ENCODE measurements at regions not wholly inside any gene's neighbourhood (a gene's known extent, or its start where the extent isn't known, plus 50 kb on each side); places are given as distances from the start of the nearest gene placed in this dataset.

- no peaks in the 10 kb centered on the region for H3K9me3 ChIP-seq (ENCODE audit: insufficient read depth, low read depth, low read length)
- H3K14ac ChIP-seq (ENCODE audit: low read length) = no peak overlapping the region
- H3K23ac ChIP-seq (ENCODE audit: low read length) = no peak overlapping the region
- H2AK5ac ChIP-seq (ENCODE audit: low read length) = no peak overlapping the region
- no peak overlapping the region for H2AFZ ChIP-seq (ENCODE audit: insufficient read depth, low read length, poor library complexity)
- H3K4me2 ChIP-seq (ENCODE audit: low read length) = no peak overlapping the region
- no peak overlapping the region for H3K18ac ChIP-seq (ENCODE audit: low read length)
- no peak for DNase-seq
- no peaks in the 10 kb centered on the region for H3K36me3 ChIP-seq (ENCODE audit: control insufficient read depth in 1 of 2, insufficient read depth in 2 of 2, low read length in 2 of 2)
- no peak overlapping the region for H4K8ac ChIP-seq (ENCODE audit: low read depth, low read length)
- H3K79me1 ChIP-seq (ENCODE audit: low read length) = no peaks in the 10 kb centered on the region
- no peak overlapping the region for H2BK12ac ChIP-seq (ENCODE audit: low read length)
- H3K27ac ChIP-seq (ENCODE audit: low read depth, low read length) = no peak overlapping the region
- no peaks in the 10 kb centered on the region for H3K4me1 ChIP-seq (ENCODE audit: control insufficient read depth in 1 of 2, insufficient read depth in 2 of 2, low read length in 2 of 2)
- H4K91ac ChIP-seq (ENCODE audit: low read depth, low read length) = no peak overlapping the region
- H3K27me3 ChIP-seq (ENCODE audit: insufficient read depth, low read length) = no peaks in the 10 kb centered on the region
- H4K12ac ChIP-seq (ENCODE audit: low read depth, low read length) = no peak overlapping the region
- no peak overlapping the region for H3K4ac ChIP-seq (ENCODE audit: low read depth, low read length)
- no peak overlapping the region for H3K4me3 ChIP-seq (ENCODE audit: low read depth, low read length)
- no peak overlapping the region for H2BK120ac ChIP-seq (ENCODE audit: insufficient read depth, low read length, poor library complexity)
- no CpG with 5 or more reads among the region's 7 CpGs for WGBS (ENCODE audit: extremely low coverage, insufficient coverage, insufficient read length)
- H3K79me2 ChIP-seq (ENCODE audit: control insufficient read depth, insufficient read depth, low read length, poor library complexity) = no peaks in the 10 kb centered on the region
- H2BK5ac ChIP-seq (ENCODE audit: low read depth, low read length, poor library complexity) = no peak overlapping the region
- no peak overlapping the region for H3K9ac ChIP-seq (ENCODE audit: low read length)
These were observed 139.5 kb downstream of the ZNF622 start for GRCh38 chr5:16326137-16326536.

- Histone ChIP-seq H3K9me3 (ENCODE audit: insufficient read depth, low read depth, low read length) (no peaks in the 10 kb centered on the region), H2BK5ac (ENCODE audit: low read depth, low read length, poor library complexity) (no peak overlapping the region), H2AK5ac (ENCODE audit: low read length) (no peak overlapping the region), H3K36me3 (ENCODE audit: control insufficient read depth in 1 of 2, insufficient read depth in 2 of 2, low read length in 2 of 2) (no peaks in the 10 kb centered on the region), H2AFZ (ENCODE audit: insufficient read depth, low read length, poor library complexity) (no peak overlapping the region), H3K27ac (ENCODE audit: low read depth, low read length) (no peak overlapping the region), H3K4me2 (ENCODE audit: low read length) (no peak overlapping the region), H2BK12ac (ENCODE audit: low read length) (no peak overlapping the region), H3K4me3 (ENCODE audit: low read depth, low read length) (no peak overlapping the region), H2BK120ac (ENCODE audit: insufficient read depth, low read length, poor library complexity) (no peak overlapping the region), H3K18ac (ENCODE audit: low read length) (no peak overlapping the region), H3K14ac (ENCODE audit: low read length) (no peak overlapping the region), H3K79me2 (ENCODE audit: control insufficient read depth, insufficient read depth, low read length, poor library complexity) (no peaks in the 10 kb centered on the region), H3K4ac (ENCODE audit: low read depth, low read length) (no peak overlapping the region), H4K12ac (ENCODE audit: low read depth, low read length) (no peak overlapping the region), H3K9ac (ENCODE audit: low read length) (no peak overlapping the region), H3K79me1 (ENCODE audit: low read length) (no peaks in the 10 kb centered on the region), H3K4me1 (ENCODE audit: control insufficient read depth in 1 of 2, insufficient read depth in 2 of 2, low read length in 2 of 2) (no peaks in the 10 kb centered on the region), H4K91ac (ENCODE audit: low read depth, low read length) (no peak overlapping the region), H3K27me3 (ENCODE audit: insufficient read depth, low read length) (no peaks in the 10 kb centered on the region), H4K8ac (ENCODE audit: low read depth, low read length) (no peak overlapping the region), H3K23ac (ENCODE audit: low read length) (no peak overlapping the region)
- WGBS (ENCODE audit: extremely low coverage, insufficient coverage, insufficient read length) = no CpG with 5 or more reads among the region's 1 CpG
- DNase-seq = no peak
These were observed 141.7 kb upstream of the MARCHF11 start for GRCh38 chr5:16321284-16321683.

- no peak overlapping the region for H3K9ac ChIP-seq (ENCODE audit: low read length)
- WGBS (ENCODE audit: extremely low coverage, insufficient coverage, insufficient read length) = no CpG with 5 or more reads among the region's 2 CpGs
These were observed 135.9 kb upstream of the MARCHF11 start for GRCh38 chr5:16315501-16315900.

GRCh38 chr5:16313761-16314160, 134.2 kb upstream of the MARCHF11 start:
- Histone ChIP-seq H4K8ac (ENCODE audit: low read depth, low read length) (no peak overlapping the region), H4K91ac (ENCODE audit: low read depth, low read length) (no peak overlapping the region), H2BK120ac (ENCODE audit: insufficient read depth, low read length, poor library complexity) (no peak overlapping the region), H3K18ac (ENCODE audit: low read length) (no peak overlapping the region), H3K4me3 (ENCODE audit: low read depth, low read length) (no peak overlapping the region), H3K36me3 (ENCODE audit: control insufficient read depth in 1 of 2, insufficient read depth in 2 of 2, low read length in 2 of 2) (no peaks in the 10 kb centered on the region), H3K79me1 (ENCODE audit: low read length) (no peaks in the 10 kb centered on the region), H2AK5ac (ENCODE audit: low read length) (no peak overlapping the region), H4K12ac (ENCODE audit: low read depth, low read length) (no peak overlapping the region), H2BK5ac (ENCODE audit: low read depth, low read length, poor library complexity) (no peak overlapping the region), H3K9ac (ENCODE audit: low read length) (no peak overlapping the region), H3K4me1 (ENCODE audit: control insufficient read depth in 1 of 2, insufficient read depth in 2 of 2, low read length in 2 of 2) (no peaks in the 10 kb centered on the region), H3K23ac (ENCODE audit: low read length) (no peak overlapping the region), H3K14ac (ENCODE audit: low read length) (no peak overlapping the region), H3K4ac (ENCODE audit: low read depth, low read length) (no peak overlapping the region), H3K27ac (ENCODE audit: low read depth, low read length) (no peak overlapping the region), H3K4me2 (ENCODE audit: low read length) (no peak overlapping the region), H3K9me3 (ENCODE audit: insufficient read depth, low read depth, low read length) (peaks cover 2% of the 10 kb centered on the region), H2BK12ac (ENCODE audit: low read length) (no peak overlapping the region), H3K27me3 (ENCODE audit: insufficient read depth, low read length) (no peaks in the 10 kb centered on the region), H3K79me2 (ENCODE audit: control insufficient read depth, insufficient read depth, low read length, poor library complexity) (no peaks in the 10 kb centered on the region), H2AFZ (ENCODE audit: insufficient read depth, low read length, poor library complexity) (no peak overlapping the region)
- no peak for DNase-seq
- no CpG with 5 or more reads among the region's 3 CpGs for WGBS (ENCODE audit: extremely low coverage, insufficient coverage, insufficient read length)

More at GRCh38 chr5:16315501-16315900, 135.9 kb upstream of the MARCHF11 start:
- no peak for DNase-seq
- Histone ChIP-seq H3K23ac (ENCODE audit: low read length) (no peak overlapping the region), H2BK120ac (ENCODE audit: insufficient read depth, low read length, poor library complexity) (no peak overlapping the region), H3K4me2 (ENCODE audit: low read length) (no peak overlapping the region), H3K4me3 (ENCODE audit: low read depth, low read length) (no peak overlapping the region), H3K4ac (ENCODE audit: low read depth, low read length) (no peak overlapping the region), H3K4me1 (ENCODE audit: control insufficient read depth in 1 of 2, insufficient read depth in 2 of 2, low read length in 2 of 2) (no peaks in the 10 kb centered on the region), H3K27ac (ENCODE audit: low read depth, low read length) (no peak overlapping the region), H2AFZ (ENCODE audit: insufficient read depth, low read length, poor library complexity) (no peak overlapping the region), H2AK5ac (ENCODE audit: low read length) (no peak overlapping the region), H3K18ac (ENCODE audit: low read length) (no peak overlapping the region), H3K9me3 (ENCODE audit: insufficient read depth, low read depth, low read length) (peaks cover 2% of the 10 kb centered on the region), H3K27me3 (ENCODE audit: insufficient read depth, low read length) (no peaks in the 10 kb centered on the region), H3K79me2 (ENCODE audit: control insufficient read depth, insufficient read depth, low read length, poor library complexity) (no peaks in the 10 kb centered on the region), H3K36me3 (ENCODE audit: control insufficient read depth in 1 of 2, insufficient read depth in 2 of 2, low read length in 2 of 2) (no peaks in the 10 kb centered on the region), H4K91ac (ENCODE audit: low read depth, low read length) (no peak overlapping the region), H3K79me1 (ENCODE audit: low read length) (no peaks in the 10 kb centered on the region), H4K12ac (ENCODE audit: low read depth, low read length) (no peak overlapping the region), H3K14ac (ENCODE audit: low read length) (no peak overlapping the region), H2BK5ac (ENCODE audit: low read depth, low read length, poor library complexity) (no peak overlapping the region), H4K8ac (ENCODE audit: low read depth, low read length) (no peak overlapping the region), H2BK12ac (ENCODE audit: low read length) (no peak overlapping the region)
